Ascending aorta (tissue), 2 donors: ENCODE measurements at regions not wholly inside any gene's neighbourhood (a gene's known extent, or its start where the extent isn't known, plus 50 kb on each side); places are given as distances from the start of the nearest gene placed in this dataset.

Experiments
- DNase-seq, 2 donors: peaks; one replicate each; pipeline ENCODE4 v3.0.0-alpha.2; 2019; ENCODE audit warnings: low spot score in 2 of 2
- H3K27ac ChIP-seq, 2 donors: fragments of 200-600 bp; sonication (generic); one replicate each; pipeline ENCODE4 v1.5.1; 2016 to 2017; ENCODE audit warnings: mild to moderate bottlenecking in 1 of 2
- H3K27me3 ChIP-seq: fragments of 200-600 bp; sonication (generic); one replicate; pipeline ENCODE4 v1.5.1; 2017
- H3K36me3 ChIP-seq, 2 donors: fragments of 200-600 bp; sonication (generic); one replicate each; pipeline ENCODE4 v1.5.1; 2016
- H3K4me1 ChIP-seq, 2 donors: fragments of 200-600 bp; sonication (generic); one replicate each; pipeline ENCODE4 v1.5.1; 2016 to 2017; ENCODE audit warnings: mild to moderate bottlenecking in 1 of 2
- H3K4me3 ChIP-seq, 2 donors: fragments of 200-600 bp; sonication (generic); one replicate each; pipeline ENCODE4 v1.5.1; 2016 to 2017; ENCODE audit warnings: mild to moderate bottlenecking in 1 of 2
- H3K9me3 ChIP-seq, 2 donors: fragments of 200-600 bp; sonication (generic); one replicate each; pipeline ENCODE4 v1.5.1; 2016
- intact Hi-C: fragments of 100-400 bp; cut with DNase I; formaldehyde crosslinking; loops from one replicate; pipeline ENCODE4 v1.15.1; 2023
- TF ChIP-seq, protein P1 (sequence below), 3 experiments: fragments of 200-600 bp in 2 of 3; fragments of 450-650 bp in 1 of 3; sonication (generic) in 2 of 3; IDR thresholded peaks; one replicate each; pipeline ENCODE4 v1.5.1; 2016 to 2019; ENCODE audit warnings: antibody characterized with exemption in 3 of 3, mild to moderate bottlenecking in 1 of 3, moderate library complexity in 1 of 3

DNA sequence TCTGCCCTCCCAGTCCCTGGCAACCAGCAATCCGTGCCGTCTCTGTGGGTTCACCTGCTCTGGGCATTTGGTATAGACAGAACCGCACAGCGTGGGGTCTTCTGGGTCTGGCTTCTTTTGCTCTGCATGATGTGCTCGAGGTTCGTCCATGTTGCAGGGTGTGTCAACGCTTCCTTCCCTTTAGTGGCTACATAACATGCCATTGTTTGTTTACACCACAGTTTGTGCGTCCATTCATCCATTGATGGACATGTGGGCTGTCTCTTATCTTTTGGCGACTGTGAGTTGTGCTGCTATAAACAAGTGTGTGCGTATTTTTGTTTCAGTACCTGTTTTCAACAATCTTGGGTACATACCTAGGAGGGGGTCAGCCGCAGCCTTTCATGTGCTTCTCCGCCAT, 149.5 kb upstream of the RPS6KA2 start:
- intact Hi-C loops, result loop anchor here (10.0 kb wide), 2 partner anchors 368 to 508 kb away; no protein-coding TSS in a partner anchor
- H3K9me3 ChIP-seq, result no peaks in the 10 kb centered on the region
- H3K4me3 ChIP-seq, result no peak overlapping the region
- TF ChIP-seq, protein P1, sequence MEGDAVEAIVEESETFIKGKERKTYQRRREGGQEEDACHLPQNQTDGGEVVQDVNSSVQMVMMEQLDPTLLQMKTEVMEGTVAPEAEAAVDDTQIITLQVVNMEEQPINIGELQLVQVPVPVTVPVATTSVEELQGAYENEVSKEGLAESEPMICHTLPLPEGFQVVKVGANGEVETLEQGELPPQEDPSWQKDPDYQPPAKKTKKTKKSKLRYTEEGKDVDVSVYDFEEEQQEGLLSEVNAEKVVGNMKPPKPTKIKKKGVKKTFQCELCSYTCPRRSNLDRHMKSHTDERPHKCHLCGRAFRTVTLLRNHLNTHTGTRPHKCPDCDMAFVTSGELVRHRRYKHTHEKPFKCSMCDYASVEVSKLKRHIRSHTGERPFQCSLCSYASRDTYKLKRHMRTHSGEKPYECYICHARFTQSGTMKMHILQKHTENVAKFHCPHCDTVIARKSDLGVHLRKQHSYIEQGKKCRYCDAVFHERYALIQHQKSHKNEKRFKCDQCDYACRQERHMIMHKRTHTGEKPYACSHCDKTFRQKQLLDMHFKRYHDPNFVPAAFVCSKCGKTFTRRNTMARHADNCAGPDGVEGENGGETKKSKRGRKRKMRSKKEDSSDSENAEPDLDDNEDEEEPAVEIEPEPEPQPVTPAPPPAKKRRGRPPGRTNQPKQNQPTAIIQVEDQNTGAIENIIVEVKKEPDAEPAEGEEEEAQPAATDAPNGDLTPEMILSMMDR (IDR thresholded peaks at IDR 0.05), result no peak
- H3K27ac ChIP-seq, result no peak overlapping the region
- H3K4me1 ChIP-seq, result no peaks in the 10 kb centered on the region
- no peak for DNase-seq
- no peaks in the 10 kb centered on the region for H3K36me3 ChIP-seq
- H3K27me3 ChIP-seq, result no peaks in the 10 kb centered on the region

DNA sequence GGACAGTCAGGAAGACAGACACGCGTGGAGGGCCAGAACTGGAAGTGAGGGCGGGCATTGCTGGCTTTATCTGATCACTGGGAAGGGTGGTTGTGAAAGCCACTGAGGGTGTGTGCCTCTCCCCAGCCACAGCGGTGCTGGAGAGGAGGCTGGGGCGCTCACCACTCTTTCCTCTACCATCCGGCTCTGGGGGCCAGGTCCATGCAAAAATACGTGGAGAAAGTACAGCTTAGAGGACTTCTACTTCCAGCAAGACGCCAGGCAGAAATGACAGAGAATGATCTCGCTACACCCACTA, 148.8 kb upstream of the RPS6KA2 start:
- intact Hi-C loops, result loop anchor here (10.0 kb wide), 2 partner anchors 369 to 509 kb away; no protein-coding TSS in a partner anchor
- H3K27me3 ChIP-seq, result no peaks in the 10 kb centered on the region
- H3K27ac ChIP-seq, result no peak overlapping the region
- no peaks in the 10 kb centered on the region for H3K9me3 ChIP-seq
- H3K4me3 ChIP-seq, result no peak overlapping the region
- H3K36me3 ChIP-seq, result no peaks in the 10 kb centered on the region
- no peaks in the 10 kb centered on the region for H3K4me1 ChIP-seq
- TF ChIP-seq, protein P1 (IDR thresholded peaks at IDR 0.05), result no peak
- no peak for DNase-seq

DNA sequence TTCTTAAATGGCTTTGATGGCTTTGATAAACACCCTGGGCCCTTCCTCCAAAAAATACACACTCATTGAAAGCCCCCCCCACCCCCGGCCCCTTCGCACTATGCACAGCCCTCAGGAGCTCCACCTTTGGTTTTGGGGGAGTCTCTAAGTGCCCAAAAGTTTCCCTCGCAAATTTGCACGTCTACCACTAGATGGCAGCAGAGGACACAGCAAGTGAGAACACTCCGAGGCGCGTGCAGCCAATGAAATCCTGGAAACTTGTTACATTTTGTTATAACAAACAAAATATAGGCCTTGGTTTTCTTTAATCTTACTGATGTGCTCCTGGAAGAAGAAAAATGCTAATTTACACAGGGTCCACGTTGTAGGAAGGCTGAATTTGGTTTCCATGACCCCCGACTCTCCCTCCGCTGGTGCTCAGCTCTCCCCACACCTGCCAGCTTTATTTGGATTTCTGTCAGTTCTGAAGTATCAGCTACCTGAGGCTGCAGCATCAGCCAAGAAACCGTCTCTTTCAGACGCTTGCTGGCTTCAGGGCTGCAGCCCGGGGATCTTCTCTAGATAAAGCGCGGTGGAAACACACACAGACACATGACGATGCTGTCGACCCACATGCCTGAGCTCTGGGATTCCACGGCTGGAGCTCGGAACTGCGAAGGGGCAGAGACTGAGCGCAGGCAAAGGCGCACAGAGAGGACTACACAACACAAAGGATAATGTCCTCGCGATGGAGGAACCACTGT, 148.3 kb upstream of the RPS6KA2 start:
- Histone ChIP-seq H3K36me3 (no peaks in the 10 kb centered on the region), H3K4me1 (no peaks in the 10 kb centered on the region), H3K27me3 (no peaks in the 10 kb centered on the region), H3K9me3 (no peaks in the 10 kb centered on the region), H3K4me3 (no peak overlapping the region), H3K27ac (no peak overlapping the region)
- intact Hi-C loops, result loop anchor here (10.0 kb wide), 2 partner anchors 369 to 509 kb away; no protein-coding TSS in a partner anchor
- no peak for DNase-seq
- TF ChIP-seq, protein P1 (IDR thresholded peaks at IDR 0.05), result peak; percentile 35 to 88 (median 87)

DNA sequence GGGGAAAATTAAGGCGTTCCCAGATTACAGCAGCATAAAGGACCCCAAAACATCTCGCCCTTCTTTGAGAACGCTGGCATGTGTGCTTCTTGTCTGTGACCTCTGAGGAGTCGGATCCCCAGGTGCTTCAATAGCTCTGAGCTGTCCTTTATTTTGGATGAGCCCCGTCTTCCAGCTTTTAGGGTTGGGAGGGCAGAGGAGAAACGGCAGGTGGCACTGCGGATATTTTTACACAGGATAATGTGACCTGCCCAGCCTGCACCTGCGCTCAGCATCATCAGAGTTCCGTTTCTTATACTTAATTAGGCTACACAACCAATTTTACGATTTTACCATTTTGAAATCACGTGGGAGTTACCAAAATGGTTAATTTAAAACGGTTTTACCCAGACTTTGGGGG, 147.7 kb upstream of the RPS6KA2 start:
- intact Hi-C loops, result loop anchor here (10.0 kb wide), 2 partner anchors 370 to 510 kb away; no protein-coding TSS in a partner anchor
- DNase-seq, result no peak
- Histone ChIP-seq H3K4me3 (no peak overlapping the region), H3K36me3 (no peaks in the 10 kb centered on the region), H3K9me3 (no peaks in the 10 kb centered on the region), H3K4me1 (no peaks in the 10 kb centered on the region), H3K27ac (no peak overlapping the region), H3K27me3 (no peaks in the 10 kb centered on the region)
- TF ChIP-seq, protein P1 (IDR thresholded peaks at IDR 0.05), result no peak

DNA sequence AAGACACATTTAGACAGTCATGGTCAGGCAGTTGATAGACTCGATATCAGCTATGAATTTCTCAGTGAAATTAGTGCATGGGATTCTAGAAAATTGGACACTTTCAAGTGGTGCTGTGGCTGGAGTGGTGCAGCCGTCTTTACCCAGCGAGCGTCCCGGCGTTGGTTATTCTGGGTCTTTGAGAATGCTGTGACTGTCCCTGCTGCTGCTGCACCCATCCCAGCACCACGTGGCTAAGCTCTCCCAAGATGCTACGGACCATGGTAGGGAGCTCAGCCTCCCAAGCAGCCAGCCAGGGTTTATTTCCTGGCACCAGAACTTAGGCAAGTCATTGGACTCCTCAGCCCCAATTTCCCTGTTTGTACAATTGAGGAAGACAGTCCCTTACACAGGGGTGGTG, 147.2 kb upstream of the RPS6KA2 start:
- H3K27ac ChIP-seq, result no peak overlapping the region
- intact Hi-C loops, result loop anchor here (10.0 kb wide), 2 partner anchors 371 to 511 kb away; no protein-coding TSS in a partner anchor
- no peak for DNase-seq
- no peaks in the 10 kb centered on the region for H3K9me3 ChIP-seq
- no peaks in the 10 kb centered on the region for H3K36me3 ChIP-seq
- no peak overlapping the region for H3K4me3 ChIP-seq
- no peaks in the 10 kb centered on the region for H3K27me3 ChIP-seq
- no peaks in the 10 kb centered on the region for H3K4me1 ChIP-seq
- TF ChIP-seq, protein P1 (IDR thresholded peaks at IDR 0.05), result no peak
